GM19240 (cell line): ENCODE measurements at regions not wholly inside any gene's neighbourhood (a gene's known extent, or its start where the extent isn't known, plus 50 kb on each side); places are given as distances from the start of the nearest gene placed in this dataset.
A peak's percentile ranks its signal among the peaks of the same experiment; 100 is the strongest.
"Not testable (repeated sequence)": the region's sequence is repeated elsewhere in the genome, so short reads cannot be mapped to it uniquely, and the experiment has no call there.

Experiments
- DNase-seq: peaks from one replicate; pipeline ENCODE4 v3.0.0; 2011; ENCODE audit warnings: low spot score; ENCODE audit not compliant: insufficient read length

DNA sequence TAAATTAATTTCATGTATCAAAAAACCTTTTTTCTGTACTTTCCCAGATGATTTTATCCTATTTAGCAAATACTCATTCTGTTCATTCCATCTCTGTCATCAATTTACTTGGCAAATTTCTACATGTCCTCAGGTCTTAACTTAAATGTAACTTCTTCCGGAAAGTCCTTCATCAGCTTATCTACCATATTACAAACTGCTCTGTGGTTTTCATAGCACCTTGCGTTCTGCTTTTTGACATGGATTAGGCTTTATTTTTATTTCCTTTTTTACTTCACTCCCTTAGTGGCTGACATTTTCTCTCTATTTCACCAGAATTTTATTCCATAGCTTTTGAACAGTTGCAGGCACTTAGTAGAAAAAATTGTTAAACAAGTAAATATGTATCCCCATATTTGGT, 1040.8 kb downstream of the TAF11L14 start:
- DNase-seq, result no peak

DNA sequence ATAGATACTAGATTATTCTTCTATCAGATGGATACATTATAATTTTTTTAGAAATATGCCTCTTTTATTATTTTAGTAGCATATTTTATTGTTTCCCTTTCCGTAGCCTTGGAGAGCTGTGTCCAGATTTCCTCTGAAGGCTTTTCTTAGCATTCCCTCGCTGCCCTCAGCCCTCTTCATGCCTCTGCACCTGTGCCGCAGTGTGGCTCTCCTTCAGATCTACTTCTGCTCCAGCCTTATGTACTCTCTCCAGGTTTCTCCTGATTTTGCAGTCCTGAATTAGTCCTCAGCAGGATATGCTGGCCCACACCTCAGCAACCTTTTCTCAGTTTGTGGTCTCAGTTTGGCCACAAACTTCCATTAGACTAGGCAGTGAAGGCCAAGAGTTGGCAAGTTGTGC, 1052.0 kb downstream of the TAF11L14 start:
- no peak for DNase-seq

DNA sequence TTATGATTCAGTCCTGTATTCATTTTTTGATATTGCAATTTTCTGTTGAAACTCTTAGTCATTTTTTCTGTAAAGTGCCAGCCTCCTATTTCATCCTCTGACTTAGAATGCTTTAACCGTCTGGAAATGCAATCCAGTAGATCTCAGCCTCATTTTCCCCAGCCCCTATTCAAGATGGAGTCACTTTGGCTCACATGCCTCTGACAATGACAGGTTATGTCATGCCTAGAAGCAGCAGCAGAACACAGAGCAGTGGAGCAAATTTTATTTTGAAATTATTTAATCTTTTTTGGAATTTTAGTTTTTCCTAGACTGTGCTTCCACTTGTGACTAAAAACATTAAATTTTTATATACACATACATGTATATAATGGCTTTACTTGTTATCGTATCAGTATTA, 1053.2 kb downstream of the TAF11L14 start:
- no peak for DNase-seq

DNA sequence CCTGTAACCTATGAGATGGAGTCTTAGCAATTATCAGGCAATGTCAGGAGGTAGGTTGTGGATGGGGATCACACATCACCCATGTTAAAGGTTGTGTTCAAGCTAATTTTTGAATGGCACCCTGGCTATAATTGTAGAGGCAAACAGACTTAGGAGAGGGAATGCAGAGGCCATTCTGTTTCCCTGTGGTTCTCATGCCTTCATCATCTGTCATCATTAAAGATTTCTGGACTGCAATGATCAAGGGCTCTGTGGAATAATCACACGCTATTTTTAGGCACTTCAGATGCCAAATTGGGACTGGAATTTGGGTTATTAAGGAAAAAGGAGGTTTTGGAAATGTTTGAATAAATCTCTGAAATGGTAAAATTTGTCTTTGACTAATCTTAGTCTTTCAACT, 1065.4 kb downstream of the TAF11L14 start:
- DNase-seq, result no peak

DNA sequence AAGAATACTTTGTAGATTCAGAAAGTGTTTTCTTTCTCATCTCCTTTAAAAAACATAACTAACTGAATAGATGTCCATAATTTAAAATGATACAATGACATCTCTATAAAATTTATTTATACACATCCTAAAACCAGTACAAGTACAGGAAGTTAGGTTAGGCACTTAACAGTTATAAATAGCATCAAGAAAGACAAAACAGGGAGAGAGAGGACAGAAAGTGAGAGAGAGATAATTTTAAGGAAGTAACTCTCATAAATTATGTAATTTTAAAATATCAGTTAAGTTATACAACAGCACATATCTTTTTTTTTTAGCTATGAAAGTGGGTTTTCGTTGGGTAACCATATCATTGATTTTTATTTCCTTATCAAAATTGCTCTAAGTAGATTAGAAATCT, 1068.6 kb downstream of the TAF11L14 start:
- DNase-seq, result no peak

DNA sequence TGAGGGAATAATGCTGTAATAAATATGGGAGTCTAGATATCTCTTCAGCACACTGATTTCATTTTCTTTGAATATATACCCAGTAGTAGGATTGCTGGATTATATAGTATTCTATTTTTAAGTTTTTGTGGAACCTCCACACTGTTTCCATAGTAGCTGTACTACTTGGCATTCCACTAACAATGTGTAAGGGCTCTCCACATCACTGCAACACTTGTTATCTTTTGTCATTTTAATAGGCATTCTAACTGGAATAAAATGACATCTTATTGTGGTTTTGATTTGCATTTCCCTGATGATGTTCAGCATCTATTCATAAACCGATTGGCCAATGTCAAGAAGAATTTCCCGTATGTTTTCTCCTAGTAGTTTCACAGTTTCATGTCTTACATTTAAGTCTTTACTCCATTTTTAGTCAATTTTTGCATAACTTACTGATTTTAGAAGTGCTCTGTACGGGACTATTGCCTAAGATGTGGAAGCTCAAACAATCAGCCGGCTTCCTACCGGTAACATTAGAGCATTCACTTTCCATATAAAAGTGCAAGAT, 1078.8 kb downstream of the TAF11L14 start:
- no peak for DNase-seq

DNA sequence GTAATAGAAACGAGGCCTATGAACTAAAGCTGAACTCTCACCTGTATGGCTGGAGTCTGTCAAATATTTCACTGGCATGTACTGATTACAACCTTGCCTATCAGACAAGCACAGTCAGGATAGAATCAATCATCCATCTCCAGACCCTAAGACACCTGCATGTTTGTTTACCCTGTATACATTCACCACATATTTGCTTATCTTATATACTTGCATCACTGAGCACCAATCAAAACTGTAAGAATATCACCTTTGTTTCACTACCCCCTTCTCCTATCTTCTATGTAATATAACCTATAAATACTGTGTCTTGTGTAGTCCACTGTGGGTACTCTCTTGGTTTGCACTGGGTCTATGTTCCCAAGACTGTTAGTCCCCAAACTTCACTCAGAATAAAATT, 1085.7 kb downstream of the TAF11L14 start:
- no peak for DNase-seq

DNA sequence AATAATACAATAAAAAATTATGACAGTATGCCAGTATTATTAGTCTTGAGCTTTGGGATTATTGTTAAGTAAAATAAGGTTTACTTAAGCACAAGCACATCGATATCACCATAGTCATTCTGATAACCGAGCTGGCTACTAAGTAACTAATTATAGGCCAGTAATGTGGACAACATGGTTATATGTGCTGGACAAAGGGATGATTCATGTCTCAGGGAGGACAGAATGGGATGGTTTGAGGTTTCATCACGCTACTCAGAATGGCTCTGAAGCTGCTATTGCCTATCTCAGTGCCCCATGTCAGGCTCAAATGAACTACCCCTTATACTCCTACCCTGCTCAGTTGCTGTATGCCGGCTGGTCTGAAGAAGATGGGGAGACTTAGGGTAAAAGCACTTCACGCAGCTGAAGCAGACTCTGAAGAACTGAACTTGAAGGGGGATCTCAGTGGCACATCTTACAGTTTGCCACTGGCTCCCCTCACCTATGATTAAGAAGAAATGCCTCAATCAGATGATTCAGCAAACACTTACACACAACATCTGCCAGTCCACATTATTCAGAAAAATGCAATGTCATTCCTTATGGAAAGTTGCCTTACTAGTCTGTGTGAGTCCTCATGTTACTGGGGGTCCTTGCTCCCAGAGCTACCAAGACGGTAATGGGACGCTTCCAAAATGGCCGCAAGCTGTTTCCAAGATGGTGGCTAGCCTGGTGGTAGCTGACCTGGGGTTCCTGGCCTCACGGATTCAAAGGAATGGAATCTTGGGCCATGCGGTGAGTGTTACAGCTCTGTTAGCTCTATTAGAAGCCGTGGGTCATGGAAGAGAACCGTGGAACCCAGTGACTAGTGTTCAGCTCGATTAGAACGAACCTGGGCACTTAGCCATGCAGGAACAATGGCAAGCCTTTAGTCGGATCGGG, 1098.6 kb downstream of the TAF11L14 start:
- DNase-seq, result no peak

DNA sequence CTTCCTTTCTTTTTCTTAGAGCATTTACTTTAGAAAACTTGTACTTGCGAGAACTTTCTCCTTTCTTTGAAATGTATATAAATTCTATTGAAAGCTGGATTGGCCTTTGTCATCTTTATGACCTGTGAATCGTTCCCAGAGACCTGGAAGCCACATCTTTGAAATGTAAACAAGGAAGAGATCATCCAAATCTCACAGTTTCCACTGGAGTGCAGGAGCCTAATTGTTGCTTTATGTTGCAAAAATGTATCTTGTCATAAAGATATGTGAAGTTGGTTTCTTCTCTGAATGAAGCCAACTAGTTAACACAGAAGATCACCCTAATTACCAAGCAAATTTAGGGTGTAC, 1101.8 kb downstream of the TAF11L14 start:
- no peak for DNase-seq

DNA sequence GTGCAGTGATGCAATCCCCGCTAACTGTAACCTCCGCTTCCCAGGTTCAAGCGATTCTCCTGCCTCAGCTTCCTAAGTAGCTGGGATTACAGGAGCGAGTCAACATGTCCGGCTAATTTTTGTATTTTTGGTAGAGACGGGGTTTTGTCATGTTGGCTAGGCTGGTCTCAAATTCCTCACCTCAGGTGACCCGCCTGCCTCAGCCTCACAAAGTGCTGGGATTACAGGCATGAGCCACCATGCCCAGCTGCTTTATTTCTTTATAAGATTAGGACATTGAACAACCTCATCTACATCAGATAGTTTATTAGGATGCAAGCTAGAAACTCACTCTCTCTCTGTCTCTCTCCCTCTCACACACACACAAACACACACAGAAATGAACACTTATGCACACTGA, 1102.5 kb downstream of the TAF11L14 start:
- not testable (repeated sequence) for DNase-seq

DNA sequence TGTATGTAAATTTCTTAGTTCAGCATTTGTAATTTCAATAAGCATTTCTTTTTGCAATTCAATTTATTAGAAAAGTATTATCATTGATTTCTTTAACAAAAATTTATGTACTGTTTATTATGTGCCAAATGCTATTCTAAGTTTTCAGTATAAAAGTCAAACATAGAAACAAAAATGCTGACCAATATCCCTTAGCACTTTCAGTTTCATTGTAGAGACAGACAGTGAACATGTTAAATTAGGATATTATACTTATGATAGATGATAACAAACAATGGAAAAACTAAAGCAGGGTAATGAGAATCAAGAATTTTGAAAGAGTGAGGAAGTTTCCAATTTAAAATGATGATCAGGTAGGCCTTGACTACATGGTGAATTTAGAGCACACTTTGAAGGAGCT, 1106.0 kb downstream of the TAF11L14 start:
- no peak for DNase-seq

DNA sequence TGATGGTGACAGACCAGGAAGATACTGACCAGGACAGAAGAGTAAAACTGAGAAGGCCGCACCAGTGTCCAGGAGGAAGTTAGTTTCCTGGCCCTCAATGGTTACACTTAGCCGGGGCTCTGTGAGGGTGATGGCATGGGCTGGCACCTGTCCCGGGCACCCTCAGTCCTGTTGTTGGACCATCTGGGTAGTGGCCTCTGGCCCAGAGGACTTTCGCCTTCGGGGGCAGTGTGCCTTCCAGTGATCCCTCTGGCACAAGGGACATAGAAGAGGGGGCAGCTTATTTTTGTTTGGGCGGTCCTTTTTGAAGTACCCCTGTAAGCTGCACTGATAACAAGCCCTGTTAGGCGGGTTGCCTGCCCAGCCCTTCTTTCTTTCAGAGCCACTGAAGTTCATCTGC, 1108.6 kb downstream of the TAF11L14 start:
- DNase-seq, result no peak

DNA sequence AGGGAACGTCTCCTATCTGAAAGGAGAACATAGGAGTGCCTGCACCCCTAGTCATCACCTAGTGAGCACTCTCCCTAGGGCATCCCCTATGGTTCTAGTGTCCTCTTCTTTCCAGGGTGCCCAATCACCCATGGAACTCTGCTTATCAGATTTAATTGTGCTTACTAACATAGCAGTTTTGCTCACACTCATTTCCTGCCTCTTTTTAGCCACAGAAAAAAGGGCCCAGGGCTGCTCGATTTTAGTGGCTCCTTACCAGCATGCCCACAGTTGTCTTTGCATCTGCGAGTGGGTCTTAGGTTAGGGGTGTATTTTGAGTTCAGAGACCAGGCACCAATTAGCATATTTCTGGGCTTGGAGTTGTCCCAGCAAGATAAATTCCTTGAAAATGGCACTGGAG, 1110.2 kb downstream of the TAF11L14 start:
- DNase-seq, result no peak

DNA sequence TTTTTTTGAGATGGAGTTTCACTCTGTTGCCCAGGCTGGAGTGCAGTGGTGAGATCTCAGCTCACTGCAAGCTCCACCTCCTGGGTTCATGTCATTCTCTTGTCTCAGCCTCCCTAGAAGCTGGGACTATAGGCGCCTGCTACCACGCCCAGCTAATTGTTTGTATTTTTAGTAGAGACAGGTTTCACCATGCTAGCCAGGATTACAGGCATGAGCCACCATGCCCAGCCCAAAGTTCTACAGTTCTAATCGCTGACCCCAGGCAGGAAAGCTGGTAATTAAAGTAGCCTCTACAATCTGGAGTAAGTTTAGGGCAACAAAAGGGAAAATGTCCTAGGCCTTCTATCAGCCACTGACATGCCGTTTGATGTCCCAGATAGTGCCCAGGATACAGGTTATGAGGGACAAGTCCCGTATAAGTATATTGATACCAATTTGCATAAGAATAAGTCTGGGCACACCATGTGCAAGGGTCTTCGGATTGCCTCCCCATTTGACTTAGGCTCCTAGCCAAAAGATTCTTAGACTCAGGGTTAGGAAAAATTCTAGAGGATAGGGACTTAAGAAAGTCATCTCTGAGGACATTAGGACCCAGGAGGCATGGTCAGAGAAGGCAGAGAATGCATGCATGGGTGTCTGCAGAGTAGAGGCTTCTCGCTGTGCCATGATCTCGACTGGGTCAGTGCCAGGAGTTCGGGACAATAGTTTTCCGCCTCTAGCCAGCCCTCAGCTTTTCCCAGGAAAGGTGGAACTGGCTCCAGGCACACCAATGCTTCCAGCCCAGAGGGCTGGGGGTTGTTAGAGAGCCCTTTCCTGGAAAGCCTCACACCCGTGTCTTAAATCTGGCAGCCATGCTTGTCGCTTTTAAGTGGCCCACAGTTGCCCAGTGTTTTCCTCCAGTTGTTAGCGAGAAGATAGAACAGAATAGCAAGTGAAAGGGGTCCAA, 1111.1 kb downstream of the TAF11L14 start:
- DNase-seq, result no peak

DNA sequence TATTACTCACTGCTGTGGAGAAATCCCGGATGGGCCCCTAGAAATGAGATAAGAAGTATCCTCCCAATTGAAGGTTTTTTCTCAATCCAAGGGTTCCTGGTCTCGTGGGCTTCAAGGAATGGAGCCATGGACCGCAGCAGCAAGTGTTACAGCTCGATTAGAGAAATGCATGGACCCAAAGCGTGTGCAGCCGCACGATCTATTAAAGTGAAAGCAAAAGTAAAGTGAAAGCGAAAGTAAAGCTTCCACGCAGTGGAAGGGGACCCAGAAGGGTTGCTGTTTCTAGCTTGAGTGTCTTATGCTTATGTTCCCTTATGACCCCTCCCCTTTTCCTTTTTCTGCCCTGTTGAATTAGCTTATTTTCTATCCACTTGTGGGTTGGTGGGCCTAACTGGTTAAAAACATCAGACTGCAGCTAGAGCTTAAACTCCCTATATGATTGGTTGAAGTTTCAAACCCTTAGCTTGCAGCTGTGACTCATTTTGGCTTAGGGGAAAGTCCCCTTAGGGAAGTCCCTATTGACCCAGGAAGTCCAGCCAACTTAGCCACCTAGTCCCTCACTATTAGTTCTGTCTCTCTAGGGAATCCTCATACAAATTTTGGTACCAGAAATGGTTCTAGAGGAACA, 1111.8 kb downstream of the TAF11L14 start:
- peak; percentile 19 for DNase-seq

DNA sequence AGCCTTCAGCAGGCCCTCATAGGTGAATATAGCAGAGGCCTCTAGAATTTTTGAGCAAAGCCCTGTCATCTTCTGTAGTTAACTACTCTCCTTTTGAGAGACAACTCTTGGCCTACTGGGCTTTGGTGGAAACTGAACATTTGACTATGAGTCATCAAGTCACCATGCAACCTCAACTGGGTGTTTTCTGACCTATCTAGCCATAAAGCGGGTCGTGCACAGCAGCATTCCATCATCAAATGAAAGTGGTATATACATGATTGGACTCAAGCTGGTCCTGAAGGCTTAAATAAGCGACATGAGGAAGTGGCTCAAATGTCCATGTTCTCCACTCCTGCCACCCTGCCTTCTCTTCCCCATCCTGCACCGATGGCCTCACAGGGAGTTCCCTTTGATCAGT, 1115.5 kb downstream of the TAF11L14 start:
- DNase-seq, result no peak

DNA sequence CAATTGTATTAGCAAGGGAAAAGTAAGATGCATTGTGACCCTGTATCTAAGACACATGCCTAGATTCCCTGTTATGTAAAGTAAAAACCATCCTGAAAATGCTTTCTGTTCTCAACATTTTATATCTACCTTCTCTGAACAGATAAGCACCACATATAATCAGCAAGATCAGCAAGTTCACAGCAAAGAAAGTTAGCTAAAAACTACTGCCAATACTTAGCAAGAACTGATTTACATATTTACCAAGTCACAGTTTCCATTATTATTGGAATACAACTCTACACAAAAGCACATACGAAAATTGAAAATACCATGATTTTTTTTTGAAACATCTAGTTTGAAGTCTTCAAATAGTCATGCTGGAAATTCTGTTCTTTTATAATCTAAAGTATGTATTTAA, 1118.1 kb downstream of the TAF11L14 start:
- no peak for DNase-seq

DNA sequence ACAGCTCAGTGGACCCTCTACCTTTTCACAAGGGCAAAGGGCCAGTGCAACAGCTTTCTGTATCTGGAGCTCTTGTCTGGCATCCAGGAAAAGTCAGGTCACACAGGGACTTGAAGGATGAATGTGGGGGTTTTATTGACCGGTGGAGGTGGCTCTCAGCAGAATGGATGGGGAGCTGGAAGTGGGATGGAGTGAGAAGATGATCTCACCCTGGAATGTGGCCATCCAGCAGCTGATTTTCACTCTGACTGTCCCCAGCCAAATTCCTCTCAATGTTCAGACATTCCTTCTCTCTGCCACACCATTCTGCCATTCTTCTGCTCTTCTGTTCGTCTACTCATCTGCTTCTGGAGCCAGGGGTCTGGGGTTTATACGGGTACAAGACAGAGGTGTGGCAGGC, 1119.9 kb downstream of the TAF11L14 start:
- no peak for DNase-seq

DNA sequence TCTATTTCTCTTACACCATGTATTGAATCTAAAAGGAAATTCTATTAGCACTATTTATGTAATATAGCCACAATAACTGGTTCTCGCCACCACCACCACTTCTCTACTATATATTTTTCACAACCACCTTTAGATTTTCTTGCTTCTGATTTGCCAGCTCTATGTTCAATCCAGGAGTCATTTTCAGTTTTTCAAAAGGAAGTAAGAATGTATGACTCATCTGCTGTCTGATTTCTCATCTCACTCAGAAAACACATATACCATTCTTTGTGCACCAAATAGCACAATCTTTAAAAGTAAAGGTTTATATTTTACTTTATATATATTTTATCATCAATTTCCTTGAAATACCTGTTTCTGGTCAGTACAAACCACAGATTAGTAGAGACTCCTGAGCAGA, 1127.5 kb downstream of the TAF11L14 start:
- no peak for DNase-seq

DNA sequence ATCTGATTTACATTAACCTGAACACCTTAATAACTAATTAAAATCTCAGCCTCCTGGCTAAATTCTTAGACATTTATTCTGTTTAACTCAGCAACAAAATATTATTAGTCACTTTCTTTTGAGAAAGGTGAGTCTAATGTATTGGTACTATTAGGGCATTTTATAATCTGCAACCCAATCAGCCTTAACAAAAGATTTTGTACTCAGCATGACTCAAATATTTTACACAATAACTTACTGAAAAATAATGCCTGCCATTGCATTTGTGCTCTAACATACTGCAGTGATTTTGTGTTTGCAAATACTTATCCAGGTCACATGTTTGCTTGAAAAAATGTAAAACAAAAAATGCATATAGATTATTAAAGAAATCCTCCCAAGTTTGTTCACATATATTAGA, 1129.9 kb downstream of the TAF11L14 start:
- DNase-seq, result no peak

DNA sequence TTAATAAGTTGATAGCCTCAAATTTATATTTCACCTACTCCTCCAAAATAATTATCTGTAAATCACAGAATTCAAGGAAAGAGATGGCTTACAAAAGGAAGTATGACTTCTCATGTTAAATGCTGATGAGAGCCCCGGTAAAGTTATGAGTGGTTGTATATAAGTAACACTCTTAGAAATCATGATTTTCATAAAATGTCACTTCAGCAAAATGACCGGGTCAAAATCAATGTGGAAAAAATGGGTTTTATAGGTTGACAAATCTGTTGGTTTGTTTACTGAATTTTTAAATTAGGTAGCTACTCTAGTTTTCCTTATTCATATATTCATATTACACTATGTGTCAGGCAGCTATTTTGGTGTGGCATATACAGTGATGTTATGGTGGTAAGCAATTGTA, 1131.0 kb downstream of the TAF11L14 start:
- no peak for DNase-seq
